ENCODE measurements at regions not wholly inside any gene's neighbourhood (a gene's known extent, or its start where the extent isn't known, plus 50 kb on each side); places are given as distances from the start of the nearest gene placed in this dataset.

- no peak for TF ChIP-seq CTCF (optimal IDR thresholded peaks at IDR 0.05 in 1 of 3, IDR thresholded peaks at IDR 0.05 in 1 of 3, conservative IDR thresholded peaks at IDR 0.05 in 1 of 3; ENCODE audit: extremely low read depth in 1 of 3, insufficient read depth in 2 of 3, low read length in 3 of 3)
- no peak for TF ChIP-seq EZH2 (IDR thresholded peaks at IDR 0.05; ENCODE audit: low read length)
These were observed 393.6 kb downstream of the BTBD3 start for GRCh38 chr20:12311094-12311865.
